OCI-LY3 (cell line): ENCODE measurements at regions not wholly inside any gene's neighbourhood (a gene's known extent, or its start where the extent isn't known, plus 50 kb on each side); places are given as distances from the start of the nearest gene placed in this dataset.

Source experiments
- CTCF ChIP-seq: fragments of 200-600, 300-600 bp; sonication (generic); IDR thresholded peaks from 2 replicates; pipeline ENCODE4 v1.5.1; 2014; ENCODE audit warnings: antibody characterized with exemption, low read length, low read depth
- EZH2phosphoT487 ChIP-seq: fragments of 200-600 bp; shearing (Covaris generic); IDR thresholded peaks from 2 replicates; pipeline ENCODE4 v1.6.1; 2018; ENCODE audit warnings: antibody characterized with exemption, mixed run types, low read depth

DNA sequence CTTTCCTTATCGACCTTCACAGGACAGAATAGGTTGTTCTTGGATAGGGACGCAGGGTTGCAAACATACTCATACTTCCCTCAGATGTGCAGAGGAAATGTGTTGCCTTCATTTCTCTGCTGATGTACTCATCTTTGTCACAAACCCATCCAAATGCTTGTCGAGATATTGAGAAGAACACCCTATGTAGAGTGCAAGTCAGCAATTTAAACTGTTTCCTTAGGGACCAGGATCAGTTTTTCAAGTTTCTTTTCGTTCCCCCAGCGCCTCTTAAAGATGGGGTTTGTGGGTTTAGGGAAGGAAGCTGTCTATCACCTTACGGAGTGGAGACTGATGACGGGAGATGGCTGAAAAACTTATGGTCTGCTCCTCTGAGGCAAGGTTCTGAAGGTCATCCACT is 474.2 kb downstream of the EPHA4 start:
- no peak for TF ChIP-seq CTCF
- no peak for TF ChIP-seq EZH2phosphoT487
